GM12872 (cell line): ENCODE measurements at regions not wholly inside any gene's neighbourhood (a gene's known extent, or its start where the extent isn't known, plus 50 kb on each side); places are given as distances from the start of the nearest gene placed in this dataset.

Source experiments
- CTCF ChIP-seq: IDR thresholded peaks from 3 replicates; pipeline ENCODE4 v1.5.1; 2011; ENCODE audit warnings: low read depth, mild to moderate bottlenecking, low read length, moderate library complexity; ENCODE audit not compliant: insufficient read depth

GRCh38 chr3:153028381-153028780 lies 133.6 kb upstream of the RAP2B start:
- TF ChIP-seq CTCF: no peak

- TF ChIP-seq CTCF: no peak
These were observed 132.7 kb upstream of the RAP2B start for GRCh38 chr3:153029350-153029749.

- TF ChIP-seq CTCF: no peak
These were observed 129.1 kb upstream of the RAP2B start for GRCh38 chr3:153032891-153033290.

GRCh38 chr3:153036846-153037245 lies 125.2 kb upstream of the RAP2B start:
- no peak for TF ChIP-seq CTCF

GRCh38 chr3:153038367-153038766 lies 123.7 kb upstream of the RAP2B start:
- TF ChIP-seq CTCF: no peak

- no peak for TF ChIP-seq CTCF
These were observed 123.2 kb upstream of the RAP2B start for GRCh38 chr3:153038779-153039178.

- TF ChIP-seq CTCF: no peak
These were observed 120.8 kb upstream of the RAP2B start for GRCh38 chr3:153041181-153041580.

GRCh38 chr3:153042088-153042487 lies 119.9 kb upstream of the RAP2B start:
- TF ChIP-seq CTCF: no peak
